Fibroblast of pulmonary artery (primary cell): ENCODE measurements at regions not wholly inside any gene's neighbourhood (a gene's known extent, or its start where the extent isn't known, plus 50 kb on each side); places are given as distances from the start of the nearest gene placed in this dataset.

Source experiments
- DNase-seq: peaks from one replicate; pipeline ENCODE4 v3.0.0-alpha.2; 2010; ENCODE audit warnings: low read depth
- H3K4me3 ChIP-seq: replicated peaks from 2 replicates; pipeline ENCODE4 v1.5.1; 2011; ENCODE audit warnings: low read depth, mild to moderate bottlenecking, control low read depth, low read length, moderate library complexity
- TF ChIP-seq, protein P1 (sequence below): IDR thresholded peaks from 2 replicates; pipeline ENCODE4 v1.5.1; 2011; ENCODE audit warnings: mild to moderate bottlenecking, control low read depth, low read length, inconsistent platforms; ENCODE audit errors: missing control alignments

DNA sequence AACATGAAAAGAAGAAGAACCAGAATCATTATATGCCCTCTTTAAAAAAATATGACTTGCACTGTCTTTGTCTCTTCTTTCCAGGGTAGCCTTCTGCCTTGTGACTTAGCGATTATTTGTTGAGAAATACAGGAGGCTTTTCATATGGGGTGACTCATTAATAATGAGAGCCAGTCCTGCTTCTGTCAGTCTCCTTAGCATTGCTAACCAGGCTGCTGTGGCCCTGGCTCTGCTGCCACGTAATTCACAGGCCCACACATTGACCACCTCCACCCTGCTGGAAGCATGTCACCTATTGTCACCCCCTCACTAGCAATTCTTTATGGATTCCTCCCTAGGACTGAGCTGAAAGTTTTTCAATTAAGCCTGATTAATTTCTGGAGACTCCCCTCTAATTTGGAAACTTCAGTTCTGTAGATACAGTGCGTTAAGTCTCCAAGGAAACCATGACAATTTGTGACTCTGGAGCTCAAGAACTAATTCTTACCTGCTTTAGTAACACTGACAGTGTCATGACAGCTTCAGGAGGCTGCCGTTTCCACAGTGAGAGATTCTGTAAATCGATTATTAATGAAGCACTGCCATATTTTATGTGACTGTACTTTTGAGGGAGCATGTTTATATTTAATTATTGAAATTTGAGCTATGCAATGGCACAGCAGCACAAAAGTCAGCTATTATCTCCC lies 267.9 kb upstream of the SP8 start:
- H3K4me3 ChIP-seq = no peak overlapping the region
- DNase-seq = no peak
- TF ChIP-seq, protein P1, sequence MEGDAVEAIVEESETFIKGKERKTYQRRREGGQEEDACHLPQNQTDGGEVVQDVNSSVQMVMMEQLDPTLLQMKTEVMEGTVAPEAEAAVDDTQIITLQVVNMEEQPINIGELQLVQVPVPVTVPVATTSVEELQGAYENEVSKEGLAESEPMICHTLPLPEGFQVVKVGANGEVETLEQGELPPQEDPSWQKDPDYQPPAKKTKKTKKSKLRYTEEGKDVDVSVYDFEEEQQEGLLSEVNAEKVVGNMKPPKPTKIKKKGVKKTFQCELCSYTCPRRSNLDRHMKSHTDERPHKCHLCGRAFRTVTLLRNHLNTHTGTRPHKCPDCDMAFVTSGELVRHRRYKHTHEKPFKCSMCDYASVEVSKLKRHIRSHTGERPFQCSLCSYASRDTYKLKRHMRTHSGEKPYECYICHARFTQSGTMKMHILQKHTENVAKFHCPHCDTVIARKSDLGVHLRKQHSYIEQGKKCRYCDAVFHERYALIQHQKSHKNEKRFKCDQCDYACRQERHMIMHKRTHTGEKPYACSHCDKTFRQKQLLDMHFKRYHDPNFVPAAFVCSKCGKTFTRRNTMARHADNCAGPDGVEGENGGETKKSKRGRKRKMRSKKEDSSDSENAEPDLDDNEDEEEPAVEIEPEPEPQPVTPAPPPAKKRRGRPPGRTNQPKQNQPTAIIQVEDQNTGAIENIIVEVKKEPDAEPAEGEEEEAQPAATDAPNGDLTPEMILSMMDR = no peak

GRCh38 chr7:21059069-21059468 lies 272.4 kb upstream of the SP8 start:
- DNase-seq = no peak
- no peak overlapping the region for H3K4me3 ChIP-seq
- TF ChIP-seq, protein P1 = no peak

GRCh38 chr7:21063106-21063505 lies 276.4 kb upstream of the SP8 start:
- no peak for DNase-seq
- TF ChIP-seq, protein P1 = no peak

DNA sequence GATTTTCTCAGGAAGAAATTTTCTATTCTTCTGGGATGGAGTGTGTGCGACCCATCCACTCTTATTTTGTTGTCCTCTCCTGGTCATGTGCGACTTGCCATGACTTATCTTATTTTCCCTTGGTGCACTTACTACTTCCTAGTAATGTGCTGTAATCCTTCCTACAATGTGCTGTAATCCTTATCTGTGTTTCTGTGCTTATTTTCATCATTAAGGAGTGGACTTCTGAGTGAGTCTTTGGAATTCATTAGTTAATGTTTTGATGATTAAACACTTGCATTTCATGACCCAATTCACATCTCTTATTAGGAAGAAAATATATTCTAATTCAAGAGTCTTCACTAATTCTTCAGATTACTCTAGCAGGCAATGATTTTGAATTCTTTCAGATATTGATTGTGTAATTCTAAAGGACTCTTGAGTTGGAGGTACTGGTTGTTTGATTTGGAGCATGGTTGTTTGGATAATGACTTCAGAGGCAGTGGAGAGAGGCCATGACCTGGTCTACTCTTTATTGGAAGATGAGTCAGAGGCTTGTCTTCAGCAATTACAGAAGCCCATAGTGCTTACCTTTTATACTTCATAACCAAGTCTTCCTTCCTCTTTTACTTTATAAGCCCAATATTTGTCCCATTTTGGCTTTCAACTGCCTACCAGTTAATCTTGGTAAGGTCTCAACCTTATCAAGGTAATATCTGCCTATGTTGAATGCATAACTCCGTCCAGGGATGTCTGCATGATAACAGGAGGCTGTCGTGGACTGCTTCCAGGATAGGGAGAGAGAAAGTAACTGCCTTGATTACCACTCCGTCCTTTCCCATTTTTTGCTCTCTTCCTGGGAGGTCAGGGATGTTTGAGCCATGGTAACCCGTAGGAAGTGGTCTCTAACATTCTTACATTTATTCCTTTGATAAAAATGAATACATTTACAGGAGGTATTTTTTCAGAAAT lies 278.3 kb upstream of the SP8 start:
- no peak for DNase-seq
- TF ChIP-seq, protein P1 = no peak

More at GRCh38 chr7:21063106-21063505, 276.4 kb upstream of the SP8 start:
- H3K4me3 ChIP-seq = no peak overlapping the region

GRCh38 chr7:21066221-21066620 lies 279.5 kb upstream of the SP8 start:
- no peak overlapping the region for H3K4me3 ChIP-seq
- DNase-seq = no peak
- TF ChIP-seq, protein P1 = no peak

More for the DNA sequence above, 278.3 kb upstream of the SP8 start:
- H3K4me3 ChIP-seq = no peak overlapping the region

DNA sequence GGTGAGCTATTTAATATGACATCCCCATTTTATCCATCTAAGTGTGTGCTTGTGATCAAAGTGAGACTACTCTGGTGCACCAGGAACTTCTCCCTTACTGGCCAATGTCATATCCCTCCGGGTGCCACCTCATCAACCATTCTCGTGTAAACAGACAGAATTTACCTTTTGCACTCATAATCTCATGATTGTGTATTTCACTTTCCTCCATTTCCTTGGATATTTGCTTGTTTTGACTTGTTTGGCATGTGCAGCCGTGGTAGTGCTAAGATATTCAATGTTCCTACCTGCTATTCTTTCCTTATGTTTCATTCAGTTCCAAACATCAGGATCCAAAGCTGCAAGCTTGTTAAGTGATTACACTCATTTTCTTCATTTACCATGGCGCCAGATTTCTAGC lies 280.5 kb upstream of the SP8 start:
- TF ChIP-seq, protein P1 = no peak

More for the DNA sequence above, 280.5 kb upstream of the SP8 start:
- no peak for DNase-seq
- no peak overlapping the region for H3K4me3 ChIP-seq
